Panc1 (cell line): ENCODE measurements at regions not wholly inside any gene's neighbourhood (a gene's known extent, or its start where the extent isn't known, plus 50 kb on each side); places are given as distances from the start of the nearest gene placed in this dataset.

ENCODE experiments used
- POLR2AphosphoS5 ChIP-seq: IDR thresholded peaks from 2 replicates; pipeline ENCODE4 v1.6.1; 2012; ENCODE audit warnings: mild to moderate bottlenecking, low read depth, low read length, moderate library complexity
- SIN3A ChIP-seq: IDR thresholded peaks from 2 replicates; pipeline ENCODE4 v1.6.1; 2012; ENCODE audit warnings: low read depth, mild to moderate bottlenecking, low read length, moderate library complexity, borderline replicate concordance; ENCODE audit not compliant: insufficient read depth
- TF ChIP-seq, protein P1 (sequence below): fragments of 450-650 bp; IDR thresholded peaks from 2 replicates; pipeline ENCODE4 v1.5.1; 2017; ENCODE audit warnings: mild to moderate bottlenecking
- TF ChIP-seq, protein P2 (sequence below), 2 experiments: IDR thresholded peaks; 2 replicates each; pipeline ENCODE4 v1.6.1; 2011 to 2012; ENCODE audit warnings: low read depth in 2 of 2, control low read depth in 1 of 2, low read length in 1 of 2, mild to moderate bottlenecking in 1 of 2, moderate library complexity in 1 of 2; ENCODE audit not compliant: insufficient read depth in 1 of 2

DNA sequence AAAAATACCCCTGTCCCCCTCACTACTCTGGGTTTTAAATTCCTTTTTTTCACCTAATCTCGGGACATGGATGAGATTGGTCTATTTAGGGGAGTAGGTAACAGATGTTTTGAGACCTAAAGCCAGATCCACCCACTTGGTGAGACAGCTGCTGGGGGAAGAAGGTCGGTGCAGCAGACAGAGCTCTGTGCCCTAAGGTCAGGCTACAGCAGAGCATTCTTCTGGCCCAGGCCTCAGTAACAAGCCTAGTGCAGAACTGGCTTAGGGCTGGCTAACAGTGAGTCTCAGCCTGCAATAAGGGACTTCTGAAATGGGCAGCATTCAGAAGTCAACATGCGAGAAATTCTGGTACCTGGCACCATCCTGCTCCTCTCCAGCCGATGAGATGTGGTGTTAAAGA lies 444.9 kb upstream of the KIRREL3 start:
- TF ChIP-seq, protein P1, sequence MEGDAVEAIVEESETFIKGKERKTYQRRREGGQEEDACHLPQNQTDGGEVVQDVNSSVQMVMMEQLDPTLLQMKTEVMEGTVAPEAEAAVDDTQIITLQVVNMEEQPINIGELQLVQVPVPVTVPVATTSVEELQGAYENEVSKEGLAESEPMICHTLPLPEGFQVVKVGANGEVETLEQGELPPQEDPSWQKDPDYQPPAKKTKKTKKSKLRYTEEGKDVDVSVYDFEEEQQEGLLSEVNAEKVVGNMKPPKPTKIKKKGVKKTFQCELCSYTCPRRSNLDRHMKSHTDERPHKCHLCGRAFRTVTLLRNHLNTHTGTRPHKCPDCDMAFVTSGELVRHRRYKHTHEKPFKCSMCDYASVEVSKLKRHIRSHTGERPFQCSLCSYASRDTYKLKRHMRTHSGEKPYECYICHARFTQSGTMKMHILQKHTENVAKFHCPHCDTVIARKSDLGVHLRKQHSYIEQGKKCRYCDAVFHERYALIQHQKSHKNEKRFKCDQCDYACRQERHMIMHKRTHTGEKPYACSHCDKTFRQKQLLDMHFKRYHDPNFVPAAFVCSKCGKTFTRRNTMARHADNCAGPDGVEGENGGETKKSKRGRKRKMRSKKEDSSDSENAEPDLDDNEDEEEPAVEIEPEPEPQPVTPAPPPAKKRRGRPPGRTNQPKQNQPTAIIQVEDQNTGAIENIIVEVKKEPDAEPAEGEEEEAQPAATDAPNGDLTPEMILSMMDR, result no peak
- no peak for TF ChIP-seq POLR2AphosphoS5
- TF ChIP-seq, protein P2, sequence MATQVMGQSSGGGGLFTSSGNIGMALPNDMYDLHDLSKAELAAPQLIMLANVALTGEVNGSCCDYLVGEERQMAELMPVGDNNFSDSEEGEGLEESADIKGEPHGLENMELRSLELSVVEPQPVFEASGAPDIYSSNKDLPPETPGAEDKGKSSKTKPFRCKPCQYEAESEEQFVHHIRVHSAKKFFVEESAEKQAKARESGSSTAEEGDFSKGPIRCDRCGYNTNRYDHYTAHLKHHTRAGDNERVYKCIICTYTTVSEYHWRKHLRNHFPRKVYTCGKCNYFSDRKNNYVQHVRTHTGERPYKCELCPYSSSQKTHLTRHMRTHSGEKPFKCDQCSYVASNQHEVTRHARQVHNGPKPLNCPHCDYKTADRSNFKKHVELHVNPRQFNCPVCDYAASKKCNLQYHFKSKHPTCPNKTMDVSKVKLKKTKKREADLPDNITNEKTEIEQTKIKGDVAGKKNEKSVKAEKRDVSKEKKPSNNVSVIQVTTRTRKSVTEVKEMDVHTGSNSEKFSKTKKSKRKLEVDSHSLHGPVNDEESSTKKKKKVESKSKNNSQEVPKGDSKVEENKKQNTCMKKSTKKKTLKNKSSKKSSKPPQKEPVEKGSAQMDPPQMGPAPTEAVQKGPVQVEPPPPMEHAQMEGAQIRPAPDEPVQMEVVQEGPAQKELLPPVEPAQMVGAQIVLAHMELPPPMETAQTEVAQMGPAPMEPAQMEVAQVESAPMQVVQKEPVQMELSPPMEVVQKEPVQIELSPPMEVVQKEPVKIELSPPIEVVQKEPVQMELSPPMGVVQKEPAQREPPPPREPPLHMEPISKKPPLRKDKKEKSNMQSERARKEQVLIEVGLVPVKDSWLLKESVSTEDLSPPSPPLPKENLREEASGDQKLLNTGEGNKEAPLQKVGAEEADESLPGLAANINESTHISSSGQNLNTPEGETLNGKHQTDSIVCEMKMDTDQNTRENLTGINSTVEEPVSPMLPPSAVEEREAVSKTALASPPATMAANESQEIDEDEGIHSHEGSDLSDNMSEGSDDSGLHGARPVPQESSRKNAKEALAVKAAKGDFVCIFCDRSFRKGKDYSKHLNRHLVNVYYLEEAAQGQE (IDR thresholded peaks at IDR 0.05; ENCODE audit: insufficient read depth in 1 of 2, low read depth in 2 of 2, low read length in 1 of 2), result no peak
- TF ChIP-seq SIN3A, result no peak
